ENCODE measurements at regions not wholly inside any gene's neighbourhood (a gene's known extent, or its start where the extent isn't known, plus 50 kb on each side); places are given as distances from the start of the nearest gene placed in this dataset.
"Not testable (repeated sequence)": the region's sequence is repeated elsewhere in the genome, so short reads cannot be mapped to it uniquely, and the experiment has no call there.

GRCh38 chr6:74607934-74608333, 597.9 kb downstream of the COL12A1 start:
- DNase-seq: no peak

- no peak for DNase-seq
Observed at GRCh38 chr6:74607468-74607867, 598.4 kb downstream of the COL12A1 start.

- no peak for DNase-seq
Observed at GRCh38 chr6:74606582-74607071, 599.2 kb downstream of the COL12A1 start.

- no peak for DNase-seq
Observed at GRCh38 chr6:74605922-74606581, 599.8 kb downstream of the COL12A1 start.

GRCh38 chr6:74604279-74604678, 601.6 kb downstream of the COL12A1 start:
- no peak for DNase-seq

- no peak for DNase-seq
Observed at GRCh38 chr6:74603322-74604076, 602.4 kb downstream of the COL12A1 start.

GRCh38 chr6:74602206-74602605, 603.6 kb downstream of the COL12A1 start:
- no peak for DNase-seq

GRCh38 chr6:74598462-74599393, 607.1 kb downstream of the COL12A1 start:
- no peak for DNase-seq

GRCh38 chr6:74597840-74598239, 608.0 kb downstream of the COL12A1 start:
- no peak for DNase-seq

GRCh38 chr6:74597266-74597665, 608.6 kb downstream of the COL12A1 start:
- DNase-seq: no peak

GRCh38 chr6:74596588-74596987, 609.3 kb downstream of the COL12A1 start:
- DNase-seq: no peak

- DNase-seq: not testable (repeated sequence)
Observed at GRCh38 chr6:74594350-74594749, 611.5 kb downstream of the COL12A1 start.

- no peak for DNase-seq
Observed at GRCh38 chr6:74588094-74588832, 617.6 kb downstream of the COL12A1 start.

- DNase-seq: no peak
Observed at GRCh38 chr6:74587386-74587785, 618.5 kb downstream of the COL12A1 start.

- no peak for DNase-seq
Observed at GRCh38 chr6:74585753-74586152, 620.1 kb downstream of the COL12A1 start.

GRCh38 chr6:74581681-74582080, 624.2 kb downstream of the COL12A1 start:
- DNase-seq: no peak

- no peak for DNase-seq
Observed at GRCh38 chr6:74579794-74580193, 626.1 kb downstream of the COL12A1 start.

- DNase-seq: no peak
Observed at GRCh38 chr6:74579047-74579446, 626.8 kb downstream of the COL12A1 start.

GRCh38 chr6:74578339-74578738, 627.5 kb downstream of the COL12A1 start:
- DNase-seq: no peak

- no peak for DNase-seq
Observed at GRCh38 chr6:74577619-74578018, 628.2 kb downstream of the COL12A1 start.

- DNase-seq: peak; percentile 1
Observed at GRCh38 chr6:74574794-74575193, 631.1 kb downstream of the COL12A1 start.

GRCh38 chr6:74573613-74574012, 632.2 kb downstream of the COL12A1 start:
- no peak for DNase-seq

GRCh38 chr6:74570044-74570443, 635.8 kb downstream of the COL12A1 start:
- DNase-seq: no peak
